ENCODE measurements at regions not wholly inside any gene's neighbourhood (a gene's known extent, or its start where the extent isn't known, plus 50 kb on each side); places are given as distances from the start of the nearest gene placed in this dataset.

GRCh38 chr12:67200386-67200785 lies 68.8 kb upstream of the CAND1 start:
- Histone ChIP-seq H3K27ac (no peak overlapping the region), H3K4me3 (no peak overlapping the region)
- TF ChIP-seq CTCF (IDR thresholded peaks at IDR 0.05): no peak
- no peak for DNase-seq (ENCODE audit: low spot score)

- no peak for DNase-seq (ENCODE audit: low spot score)
- Histone ChIP-seq H3K27ac (no peak overlapping the region), H3K4me3 (no peak overlapping the region)
- TF ChIP-seq CTCF (IDR thresholded peaks at IDR 0.05): no peak
These were observed 67.0 kb upstream of the CAND1 start for GRCh38 chr12:67202011-67202677.

GRCh38 chr12:67202678-67203012 lies 66.5 kb upstream of the CAND1 start:
- no peak for TF ChIP-seq CTCF (IDR thresholded peaks at IDR 0.05)
- no peak for DNase-seq (ENCODE audit: low spot score)
- no peak overlapping the region for H3K4me3 ChIP-seq
- no peak overlapping the region for H3K27ac ChIP-seq

GRCh38 chr12:67208281-67209067 lies 60.7 kb upstream of the CAND1 start:
- no peak for TF ChIP-seq CTCF (IDR thresholded peaks at IDR 0.05)
- no peak for DNase-seq (ENCODE audit: low spot score)
- no peak overlapping the region for H3K27ac ChIP-seq
- no peak overlapping the region for H3K4me3 ChIP-seq

GRCh38 chr12:67211029-67211428 lies 58.1 kb upstream of the CAND1 start:
- no peak for DNase-seq (ENCODE audit: low spot score)
- no peak overlapping the region for H3K27ac ChIP-seq
- H3K4me3 ChIP-seq: no peak overlapping the region
- TF ChIP-seq CTCF (IDR thresholded peaks at IDR 0.05): no peak

- TF ChIP-seq CTCF (IDR thresholded peaks at IDR 0.05): no peak
- no peak for DNase-seq (ENCODE audit: low spot score)
- Histone ChIP-seq H3K4me3 (no peak overlapping the region), H3K27ac (no peak overlapping the region)
These were observed 57.7 kb upstream of the CAND1 start for GRCh38 chr12:67211494-67211893.

- Histone ChIP-seq H3K4me3 (no peak overlapping the region), H3K27ac (no peak overlapping the region)
- TF ChIP-seq CTCF (IDR thresholded peaks at IDR 0.05): no peak
- DNase-seq (ENCODE audit: low spot score): no peak
These were observed 51.5 kb upstream of the CAND1 start for GRCh38 chr12:67217647-67218046.

Data from coronary artery (tissue), 2 donors.